Fibroblast of mammary gland (primary cell): ENCODE measurements at regions not wholly inside any gene's neighbourhood (a gene's known extent, or its start where the extent isn't known, plus 50 kb on each side); places are given as distances from the start of the nearest gene placed in this dataset.

Source experiments
- DNase-seq: peaks from one replicate; pipeline ENCODE4 v3.0.0-alpha.2; 2010; ENCODE audit warnings: low read depth
- H3K4me3 ChIP-seq: 2 replicates; pipeline ENCODE4 v1.5.1; 2011; ENCODE audit warnings: low read depth, mild to moderate bottlenecking, low read length, moderate library complexity; ENCODE audit not compliant: control insufficient read depth
- CTCF ChIP-seq: conservative IDR thresholded peaks from 2 replicates; pipeline ENCODE4 v1.5.1; 2011; ENCODE audit warnings: low read depth, low read length, inconsistent platforms; ENCODE audit not compliant: control insufficient read depth, insufficient read depth

- DNase-seq, result no peak
- H3K4me3 ChIP-seq, result no peak overlapping the region
- no peak for TF ChIP-seq CTCF
Observed at GRCh38 chr10:29962166-29962850, 97.1 kb downstream of the JCAD start.

- no peak for DNase-seq
- H3K4me3 ChIP-seq, result no peak overlapping the region
- TF ChIP-seq CTCF, result no peak
Observed at GRCh38 chr10:29961351-29961750, 98.0 kb downstream of the JCAD start.

DNA sequence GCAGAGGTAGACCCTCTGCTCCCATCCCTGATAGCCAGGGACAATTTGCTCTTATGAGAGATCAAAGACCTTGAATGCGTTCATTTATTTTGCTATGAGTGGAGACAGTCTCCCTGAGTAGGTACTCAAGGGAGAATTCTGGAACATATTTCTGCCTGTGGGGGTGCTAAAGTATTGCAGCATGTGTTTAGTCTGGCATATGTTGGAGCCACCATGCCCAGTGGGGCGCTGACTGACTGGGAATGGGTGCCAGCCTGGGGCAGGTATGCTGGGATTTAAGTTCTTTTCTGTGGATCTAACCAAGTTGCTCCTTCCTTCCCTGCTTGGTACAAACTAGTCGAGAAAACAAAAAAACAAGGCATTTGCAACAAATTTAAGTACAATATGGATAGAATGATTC is 99.1 kb downstream of the JCAD start:
- no peak for TF ChIP-seq CTCF
- no peak overlapping the region for H3K4me3 ChIP-seq
- no peak for DNase-seq

GRCh38 chr10:29959586-29959985 is 99.8 kb downstream of the JCAD start:
- TF ChIP-seq CTCF, result no peak
- DNase-seq, result no peak
- H3K4me3 ChIP-seq, result no peak overlapping the region

GRCh38 chr10:29958440-29958839 is 100.9 kb downstream of the JCAD start:
- TF ChIP-seq CTCF, result no peak
- H3K4me3 ChIP-seq, result no peak overlapping the region
- DNase-seq, result no peak

DNA sequence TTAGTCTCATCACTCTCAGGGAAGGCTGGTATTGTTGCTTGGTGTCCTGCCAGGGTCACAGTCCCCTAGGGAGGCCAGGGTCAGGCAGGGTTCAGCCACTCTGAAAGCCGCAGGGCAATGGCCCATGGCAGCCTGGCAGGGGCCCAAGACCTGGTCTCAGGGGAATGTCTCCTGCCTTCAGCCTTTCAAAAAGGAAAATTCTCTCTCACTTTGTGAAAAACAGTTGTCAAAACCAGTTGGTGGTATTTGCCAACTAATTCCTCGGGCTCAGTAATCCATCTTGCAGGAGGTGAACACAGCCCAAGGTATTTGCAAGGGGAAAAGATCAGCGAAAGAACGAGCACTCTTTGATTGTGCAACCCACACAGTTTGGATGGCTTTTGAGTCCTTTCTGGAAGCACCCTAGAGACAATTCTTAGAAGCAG is 101.5 kb downstream of the JCAD start:
- peak; percentile 52 for DNase-seq
- no peak for TF ChIP-seq CTCF
- no peak overlapping the region for H3K4me3 ChIP-seq

- TF ChIP-seq CTCF, result no peak
- DNase-seq, result no peak
Observed at GRCh38 chr10:29957236-29957635, 102.2 kb downstream of the JCAD start.

More at GRCh38 chr10:29957236-29957635, 102.2 kb downstream of the JCAD start:
- no peak overlapping the region for H3K4me3 ChIP-seq
